HepG2 (cell line): ENCODE measurements at regions not wholly inside any gene's neighbourhood (a gene's known extent, or its start where the extent isn't known, plus 50 kb on each side); places are given as distances from the start of the nearest gene placed in this dataset.

Experiments
- ATAC-seq: fragments of 200-7000 bp; cut with Tn5 transposase; 3 replicates; pipeline ENCODE4 v1.9.1; 2020; ENCODE audit warnings: mild to moderate bottlenecking, moderate library complexity
- BruUV-seq: library from RNA; stranded (reverse); fragments of 400-500 nt; replicated peaks from 2 replicates; lab custom pipeline; 2021; lab: Mats Ljungman, UMichigan
- CTCF ChIA-PET: fragments of 300-600 bp; formaldehyde crosslinking; extraction: SDS; loops from one replicate; lab custom pipeline; 2021; ENCODE audit warnings: low total read pairs, inconsistent platforms, low intra/inter-chr PET ratio; lab: Yijun Ruan, JAX
- POLR2A ChIA-PET: fragments of 350-600 bp; sonication (Branson Sonifier 250); formaldehyde crosslinking; loops from one replicate; lab custom pipeline; 2020; ENCODE audit warnings: antibody characterized with exemption, inconsistent platforms; lab: Yijun Ruan, JAX
- DNase-seq: peaks from one replicate; pipeline ENCODE4 v3.0.0-alpha.2; 2015; ENCODE audit warnings: low spot score
- FAIRE-seq: peaks from 3 replicates; lab custom pipeline; 2011; peaks lifted over from hg19 to GRCh38; lab: Jason Lieb, UNC
- H2AFZ ChIP-seq: one replicate; pipeline ENCODE4 v1.6.1; 2011; ENCODE audit warnings: low read length, inconsistent platforms
- H3K27ac ChIP-seq: fragments of 300-600 bp; 3 replicates; pipeline ENCODE4 v1.8.0; 2011; ENCODE audit warnings: mixed run types, mild to moderate bottlenecking, mixed read lengths, low read length, inconsistent platforms; ENCODE audit not compliant: insufficient read depth; ENCODE audit errors: extremely low read length
- H3K27me3 ChIP-seq, 2 experiments: fragments of 200-600 bp in 1 of 2; 2 replicates in 1 of 2; 3 replicates in 1 of 2; pipeline versions ENCODE4 v1.6.0 to v1.8.0; 2011; ENCODE audit warnings: low read length in 2 of 2, mild to moderate bottlenecking in 2 of 2, moderate library complexity in 2 of 2, inconsistent platforms in 1 of 2; ENCODE audit not compliant: insufficient read depth in 2 of 2, control insufficient read depth in 1 of 2
- H3K36me3 ChIP-seq, 2 experiments: fragments of 200-600 bp in 1 of 2; replicated peaks in 1 of 2; 2 replicates in 1 of 2; 3 replicates in 1 of 2; pipeline versions ENCODE4 v1.5.1 to v1.8.0; 2011; ENCODE audit warnings: low read length in 2 of 2, inconsistent platforms in 1 of 2; ENCODE audit not compliant: insufficient read depth in 2 of 2, control insufficient read depth in 1 of 2
- H3K4me1 ChIP-seq: 2 replicates; pipeline ENCODE4 v1.5.1; 2012; ENCODE audit warnings: low read length, inconsistent platforms; ENCODE audit not compliant: insufficient read depth
- H3K4me2 ChIP-seq: 2 replicates; pipeline ENCODE4 v1.6.0; 2011; ENCODE audit warnings: low read depth, low read length, inconsistent platforms
- H3K4me3 ChIP-seq, 3 experiments: fragments of 200-600 bp in 1 of 3; sonication (generic), shearing (Covaris generic) in 1 of 3; replicated peaks in 1 of 3; 2 replicates each; pipeline ENCODE4 v1.5.1; 2011 to 2016; ENCODE audit warnings: low read length in 3 of 3, inconsistent platforms in 2 of 3, low read depth in 2 of 3, mild to moderate bottlenecking in 2 of 3, control low read depth in 1 of 3, mixed read lengths in 1 of 3; ENCODE audit not compliant: insufficient read depth in 1 of 3
- H3K79me2 ChIP-seq: one replicate; pipeline ENCODE4 v1.6.1; 2011; ENCODE audit warnings: low read length, inconsistent platforms; ENCODE audit not compliant: insufficient read depth
- H3K9ac ChIP-seq: 2 replicates; pipeline ENCODE4 v1.6.0; 2011; ENCODE audit warnings: mild to moderate bottlenecking, low read depth, low read length, inconsistent platforms; ENCODE audit not compliant: insufficient read depth
- H3K9me3 ChIP-seq: 2 replicates; pipeline ENCODE4 v1.5.1; 2012; ENCODE audit warnings: mild to moderate bottlenecking, low read length
- H4K20me1 ChIP-seq: 2 replicates; pipeline ENCODE4 v1.6.0; 2011; ENCODE audit warnings: inconsistent platforms, mild to moderate bottlenecking, low read length, moderate library complexity; ENCODE audit not compliant: insufficient read depth
- IKZF1 ChIP-seq: fragments of 450-650 bp; IDR thresholded peaks from 2 replicates; pipeline ENCODE4 v1.7.1; 2016
- MEF2D ChIP-seq: sonication (generic); formaldehyde crosslinking; IDR thresholded peaks from 2 replicates; pipeline ENCODE4 v1.5.1; 2020; ENCODE audit warnings: mild to moderate bottlenecking, missing genetic modification reagents
- MTA1 ChIP-seq: sonication (generic); formaldehyde crosslinking; IDR thresholded peaks from 2 replicates; pipeline ENCODE4 v1.4.0; 2020; ENCODE audit warnings: missing genetic modification reagents, mild to moderate bottlenecking, borderline replicate concordance
- RAD21 ChIP-seq: fragments of 450-650 bp; formaldehyde crosslinking; IDR thresholded peaks from 2 replicates; pipeline ENCODE4 v1.5.0; 2020; ENCODE audit warnings: mild to moderate bottlenecking
- ZC3H4 ChIP-seq: sonication (generic); formaldehyde crosslinking; IDR thresholded peaks from 2 replicates; pipeline ENCODE4 v1.4.0; 2020; ENCODE audit warnings: missing genetic modification reagents, borderline replicate concordance
- ZFP90 ChIP-seq: sonication (generic); formaldehyde crosslinking; IDR thresholded peaks from 2 replicates; pipeline ENCODE4 v1.8.0; 2022; ENCODE audit warnings: missing genetic modification reagents, mild to moderate bottlenecking, inconsistent platforms, borderline replicate concordance
- ZNF556 ChIP-seq: sonication (generic); formaldehyde crosslinking; IDR thresholded peaks from 2 replicates; pipeline ENCODE4 v1.4.0; 2020; ENCODE audit warnings: mild to moderate bottlenecking, missing genetic modification reagents, borderline replicate concordance
- ZNF562 ChIP-seq: sonication (generic); formaldehyde crosslinking; IDR thresholded peaks from 2 replicates; pipeline ENCODE4 v1.8.0; 2022; ENCODE audit warnings: missing genetic modification reagents, borderline replicate concordance
- ZNF619 ChIP-seq: sonication (generic); formaldehyde crosslinking; IDR thresholded peaks from 2 replicates; pipeline ENCODE4 v1.4.0; 2020; ENCODE audit warnings: mild to moderate bottlenecking, missing genetic modification reagents
- WGBS: methylation state at CpG from one replicate; pipeline ENCODE4 v1.1.6; 2017; ENCODE audit warnings: low lambda C conversion rate; 5-methylcytosine and 5-hydroxymethylcytosine counted together
- in situ Hi-C: cut with HindIII; loops from 2 replicates; pipeline ENCODE4 v1.10.0; 2017; ENCODE audit warnings: low pct_unique_long_range_greater_than_20kb; ENCODE audit not compliant: extremely low pct_ligation_motif_present
- intact Hi-C: fragments of 100-400 bp; cut with micrococcal nuclease; formaldehyde crosslinking; loops from one replicate; pipeline ENCODE4 v1.10.0; 2022; ENCODE audit not compliant: unreplicated experiment
- TF ChIP-seq, protein P1 (sequence below): sonication (generic); formaldehyde crosslinking; IDR thresholded peaks from 2 replicates; pipeline ENCODE4 v1.8.1; 2022; ENCODE audit warnings: low read depth, mild to moderate bottlenecking, missing genetic modification reagents

DNA sequence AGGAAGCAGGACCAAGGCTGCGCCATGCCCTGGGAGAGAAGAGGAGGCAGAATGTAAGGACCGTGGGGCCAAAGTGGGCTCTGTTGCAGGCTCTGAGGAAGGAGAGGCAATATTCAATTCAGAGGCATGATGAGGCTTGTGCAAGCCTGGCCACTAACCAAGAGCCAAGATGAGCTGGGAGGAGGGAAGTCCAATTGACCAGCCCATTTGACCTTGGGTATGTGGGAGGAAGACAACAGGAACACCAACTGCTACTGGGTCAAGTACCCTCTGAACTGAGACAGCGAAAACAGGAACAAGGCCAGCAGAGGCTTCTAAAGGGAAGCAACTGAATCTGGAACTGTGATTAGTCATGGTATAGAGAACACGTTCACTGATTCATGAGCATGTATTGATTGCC is 779.6 kb downstream of the MAFB start:
- FAIRE-seq (no peak), ATAC-seq (no peak), DNase-seq (no peak)
- ChIA-PET CTCF (no interaction called here), POLR2A (no interaction called here)
- Histone ChIP-seq H3K9ac (no peak overlapping the region), H3K4me2 (no peak overlapping the region), H3K27ac (no peak overlapping the region), H3K4me1 (no peaks in the 10 kb centered on the region), H3K27me3 (no peaks in the 10 kb centered on the region), H3K36me3 (no peaks in the 10 kb centered on the region), H2AFZ (no peak overlapping the region), H3K4me3 (no peak overlapping the region), H4K20me1 (no peaks in the 10 kb centered on the region), H3K79me2 (no peaks in the 10 kb centered on the region), H3K9me3 (peaks cover 100% of the 10 kb centered on the region)
- BruUV-seq = no TSS peak
- TF ChIP-seq IKZF1 (no peak), ZFP90 (no peak), ZNF562 (CRISPR knock-in tag) (no peak), ZC3H4 (no peak), MTA1 (no peak), RAD21 (no peak), MEF2D (CRISPR knock-in tag) (no peak), ZNF619 (CRISPR knock-in tag) (no peak), ZNF556 (no peak)
- TF ChIP-seq, protein P1, sequence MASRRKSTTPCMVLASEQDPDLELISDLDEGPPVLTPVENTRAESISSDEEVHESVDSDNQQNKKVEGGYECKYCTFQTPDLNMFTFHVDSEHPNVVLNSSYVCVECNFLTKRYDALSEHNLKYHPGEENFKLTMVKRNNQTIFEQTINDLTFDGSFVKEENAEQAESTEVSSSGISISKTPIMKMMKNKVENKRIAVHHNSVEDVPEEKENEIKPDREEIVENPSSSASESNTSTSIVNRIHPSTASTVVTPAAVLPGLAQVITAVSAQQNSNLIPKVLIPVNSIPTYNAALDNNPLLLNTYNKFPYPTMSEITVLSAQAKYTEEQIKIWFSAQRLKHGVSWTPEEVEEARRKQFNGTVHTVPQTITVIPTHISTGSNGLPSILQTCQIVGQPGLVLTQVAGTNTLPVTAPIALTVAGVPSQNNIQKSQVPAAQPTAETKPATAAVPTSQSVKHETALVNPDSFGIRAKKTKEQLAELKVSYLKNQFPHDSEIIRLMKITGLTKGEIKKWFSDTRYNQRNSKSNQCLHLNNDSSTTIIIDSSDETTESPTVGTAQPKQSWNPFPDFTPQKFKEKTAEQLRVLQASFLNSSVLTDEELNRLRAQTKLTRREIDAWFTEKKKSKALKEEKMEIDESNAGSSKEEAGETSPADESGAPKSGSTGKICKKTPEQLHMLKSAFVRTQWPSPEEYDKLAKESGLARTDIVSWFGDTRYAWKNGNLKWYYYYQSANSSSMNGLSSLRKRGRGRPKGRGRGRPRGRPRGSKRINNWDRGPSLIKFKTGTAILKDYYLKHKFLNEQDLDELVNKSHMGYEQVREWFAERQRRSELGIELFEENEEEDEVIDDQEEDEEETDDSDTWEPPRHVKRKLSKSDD (CRISPR knock-in tag) = no peak
- in situ Hi-C loops (no loop called here), intact Hi-C loops (no loop called here)
- 33% methylated on average over 4 of the region's 4 CpGs for WGBS
